AG04449 (cell line): ENCODE measurements at regions not wholly inside any gene's neighbourhood (a gene's known extent, or its start where the extent isn't known, plus 50 kb on each side); places are given as distances from the start of the nearest gene placed in this dataset.

Source experiments
- CTCF ChIA-PET: fragments of 350-600 bp; formaldehyde crosslinking; extraction: SDS; loops from one replicate; lab custom pipeline; 2021; ENCODE audit warnings: antibody characterized with exemption; lab: Yijun Ruan, JAX
- POLR2A ChIA-PET: fragments of 400-600, 350-600 bp; formaldehyde crosslinking; extraction: SDS; loops from one replicate; lab custom pipeline; 2020; ENCODE audit warnings: antibody characterized with exemption, inconsistent platforms; lab: Yijun Ruan, JAX
- DNase-seq: peaks from one replicate; pipeline ENCODE4 v3.0.0-alpha.2; 2010; ENCODE audit warnings: low read depth, low spot score
- H3K4me3 ChIP-seq: 2 replicates; pipeline ENCODE4 v1.5.1; 2011; ENCODE audit warnings: low read depth, mild to moderate bottlenecking, control low read depth, low read length
- CTCF ChIP-seq: IDR thresholded peaks from one replicate; pipeline ENCODE4 v1.5.1; 2011; ENCODE audit warnings: mild to moderate bottlenecking, moderate library complexity, low read length, control low read depth, inconsistent platforms; ENCODE audit not compliant: insufficient read depth; ENCODE audit errors: missing control alignments

GRCh38 chr2:144996225-144996795, 476.4 kb upstream of the ZEB2 start:
- TF ChIP-seq CTCF = no peak
- H3K4me3 ChIP-seq = no peak overlapping the region
- DNase-seq = no peak
- CTCF ChIA-PET = no interaction called here
- POLR2A ChIA-PET = no interaction called here

DNA sequence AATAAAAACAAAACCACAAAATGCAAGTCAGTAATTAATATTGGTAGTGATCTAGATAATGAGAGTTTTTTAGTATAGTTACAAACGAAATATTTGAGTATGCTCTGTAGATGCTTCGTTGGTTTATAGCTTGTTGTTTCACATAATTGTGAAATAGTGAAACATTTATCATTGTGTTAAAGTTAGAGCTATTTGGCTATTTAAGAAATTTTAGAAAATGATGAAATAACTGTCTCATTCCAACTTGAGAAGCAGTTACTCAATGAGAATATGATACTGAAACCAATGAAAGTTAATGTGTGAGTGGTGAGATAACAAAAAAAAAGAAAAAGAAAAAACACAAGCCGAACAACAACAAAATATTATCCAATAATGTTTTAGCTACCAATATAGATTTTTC, 475.6 kb upstream of the ZEB2 start:
- TF ChIP-seq CTCF = no peak
- DNase-seq = no peak
- CTCF ChIA-PET = no interaction called here

DNA sequence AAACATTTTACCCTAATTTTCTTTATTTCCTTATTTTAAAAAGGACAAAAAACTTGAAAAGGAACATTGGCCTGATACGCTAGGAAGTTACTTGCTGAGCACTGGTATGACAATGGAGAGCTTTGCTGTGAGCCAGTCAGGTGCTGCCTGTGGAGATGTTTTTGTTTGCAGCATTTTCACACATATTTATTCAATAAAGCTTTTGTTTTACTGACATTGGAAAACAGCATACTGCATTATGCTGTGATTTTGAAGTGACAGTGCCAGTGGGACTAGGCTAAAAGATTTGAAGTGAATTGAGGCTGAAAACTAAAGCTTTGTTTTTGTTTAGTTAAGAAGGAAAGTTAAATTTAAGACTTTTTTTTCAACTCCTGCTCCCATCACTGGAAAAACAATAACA, 470.7 kb upstream of the ZEB2 start:
- no peak for TF ChIP-seq CTCF
- DNase-seq = no peak
- CTCF ChIA-PET = no interaction called here
- POLR2A ChIA-PET = no interaction called here
- no peak overlapping the region for H3K4me3 ChIP-seq

More for the DNA sequence above, 475.6 kb upstream of the ZEB2 start:
- POLR2A ChIA-PET = no interaction called here
- no peak overlapping the region for H3K4me3 ChIP-seq

DNA sequence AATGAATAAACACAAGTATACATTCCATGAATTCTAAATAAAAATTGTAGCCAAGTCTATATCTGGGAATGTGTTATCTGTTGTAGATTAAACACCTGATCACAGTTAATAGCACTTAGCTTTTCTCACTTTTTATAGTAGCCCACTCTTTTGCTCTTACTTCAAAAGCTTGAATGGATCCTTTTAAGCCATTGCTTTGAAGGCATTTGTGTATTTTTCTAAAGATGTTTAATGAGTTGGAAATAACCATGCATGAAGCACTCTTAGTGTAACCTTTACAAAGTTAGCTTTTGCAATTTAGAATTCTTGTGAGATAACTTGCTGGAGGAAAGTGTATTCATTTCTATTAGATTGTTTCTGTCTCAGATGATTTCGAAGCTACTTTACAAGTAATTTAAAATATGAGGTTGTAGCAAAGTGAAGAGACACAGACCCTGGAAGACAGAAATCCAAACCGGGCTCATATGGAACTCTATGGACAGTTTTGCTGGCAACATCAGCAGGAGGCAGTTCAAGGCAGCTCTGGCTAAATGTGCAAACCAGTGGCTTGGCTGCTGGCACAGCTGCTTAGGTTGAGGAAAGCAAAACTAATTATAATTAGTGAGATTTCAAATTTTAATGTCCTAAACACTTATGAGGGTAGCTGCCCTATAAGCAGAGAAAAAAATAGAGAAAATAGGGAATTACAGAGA, 469.8 kb upstream of the ZEB2 start:
- DNase-seq = no peak
- H3K4me3 ChIP-seq = no peak overlapping the region
- no peak for TF ChIP-seq CTCF
- POLR2A ChIA-PET = no interaction called here
- CTCF ChIA-PET = no interaction called here

DNA sequence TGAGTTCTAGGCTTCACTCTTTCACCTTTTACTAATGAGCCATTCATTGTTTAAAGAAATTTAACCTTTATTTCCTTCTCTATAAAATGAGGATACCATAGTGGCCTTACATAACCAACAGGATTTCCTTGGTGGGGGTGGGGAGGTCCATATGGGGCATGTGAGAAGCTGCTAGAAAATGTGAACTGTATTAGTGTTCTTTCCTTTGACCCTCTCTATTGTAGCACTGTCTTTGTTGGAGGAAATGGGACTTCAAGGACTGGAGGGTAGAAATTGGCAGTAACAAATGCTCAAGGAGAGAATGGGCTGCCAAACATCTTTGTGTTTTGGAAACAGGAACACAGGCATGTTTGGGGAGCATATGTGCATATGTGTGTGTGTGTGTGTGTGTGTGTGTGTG, 468.7 kb upstream of the ZEB2 start:
- no peak for DNase-seq
- CTCF ChIA-PET = no interaction called here
- POLR2A ChIA-PET = no interaction called here
- H3K4me3 ChIP-seq = no peak overlapping the region
- TF ChIP-seq CTCF = no peak

- CTCF ChIA-PET = interaction anchor here (1.1 kb wide), 1 partner anchor 11 kb away, joined by 3 read pairs; no protein-coding TSS in a partner anchor
- no peak for TF ChIP-seq CTCF
- no peak for DNase-seq
- H3K4me3 ChIP-seq = no peak overlapping the region
- POLR2A ChIA-PET = no interaction called here
Observed at GRCh38 chr2:144986691-144987090, 466.8 kb upstream of the ZEB2 start.
